HEK293 (cell line): ENCODE measurements at regions not wholly inside any gene's neighbourhood (a gene's known extent, or its start where the extent isn't known, plus 50 kb on each side); places are given as distances from the start of the nearest gene placed in this dataset.

Experiments used
- AEBP2 ChIP-seq: fragments of 450-650 bp; formaldehyde crosslinking; IDR thresholded peaks from 2 replicates; pipeline ENCODE4 v1.5.1; 2016; ENCODE audit warnings: missing biosample characterization, missing genetic modification characterization, borderline replicate concordance
- CTCF ChIP-seq: fragments of 450-650 bp; formaldehyde crosslinking; IDR thresholded peaks from 2 replicates; pipeline ENCODE4 v1.5.1; 2016; ENCODE audit warnings: missing biosample characterization, missing genetic modification characterization
- MEIS1 ChIP-seq: sonication (generic); formaldehyde crosslinking; IDR thresholded peaks from 2 replicates; pipeline ENCODE4 v1.8.1; 2022; ENCODE audit warnings: missing genetic modification reagents, mild to moderate bottlenecking, borderline replicate concordance
- SETDB1 ChIP-seq: IDR thresholded peaks from one replicate; pipeline ENCODE4 v1.6.1; 2017; ENCODE audit warnings: mild to moderate bottlenecking, low read length, moderate library complexity, mixed read lengths; ENCODE audit not compliant: insufficient read length
- TRIM28 ChIP-seq: IDR thresholded peaks from 2 replicates; pipeline ENCODE4 v1.6.1; 2011; ENCODE audit warnings: low read length, control low read depth, borderline replicate concordance
- ZBTB8A ChIP-seq: fragments of 450-650 bp; formaldehyde crosslinking; IDR thresholded peaks from 2 replicates; pipeline ENCODE4 v1.5.1; 2016; ENCODE audit warnings: missing biosample characterization, missing genetic modification characterization
- ZNF133 ChIP-seq: fragments of 450-650 bp; formaldehyde crosslinking; IDR thresholded peaks from 2 replicates; pipeline ENCODE4 v1.5.1; 2016; ENCODE audit warnings: missing biosample characterization, missing genetic modification characterization
- ZNF214 ChIP-seq: fragments of 450-650 bp; formaldehyde crosslinking; IDR thresholded peaks from 2 replicates; pipeline ENCODE4 v1.5.1; 2017; ENCODE audit warnings: missing biosample characterization, mild to moderate bottlenecking, missing genetic modification characterization, borderline replicate concordance
- ZNF354C ChIP-seq: fragments of 450-650 bp; formaldehyde crosslinking; IDR thresholded peaks from 2 replicates; pipeline ENCODE4 v1.5.1; 2016; ENCODE audit warnings: missing biosample characterization, missing genetic modification characterization, low read depth, borderline replicate concordance
- ZNF398 ChIP-seq: fragments of 450-650 bp; formaldehyde crosslinking; IDR thresholded peaks from 2 replicates; pipeline ENCODE4 v1.5.1; 2017; ENCODE audit warnings: missing biosample characterization, missing genetic modification characterization
- ZNF530 ChIP-seq: fragments of 450-650 bp; formaldehyde crosslinking; IDR thresholded peaks from 2 replicates; pipeline ENCODE4 v1.5.1; 2016; ENCODE audit warnings: low read depth, missing biosample characterization, missing genetic modification characterization
- ZNF645 ChIP-seq: fragments of 450-650 bp; formaldehyde crosslinking; IDR thresholded peaks from 2 replicates; pipeline ENCODE4; 2016; ENCODE audit warnings: missing biosample characterization, missing genetic modification characterization
- ZNF658 ChIP-seq: fragments of 450-650 bp; formaldehyde crosslinking; IDR thresholded peaks from 2 replicates; pipeline ENCODE4; 2016; ENCODE audit warnings: missing biosample characterization, missing genetic modification characterization
- ZNF76 ChIP-seq: fragments of 450-650 bp; formaldehyde crosslinking; IDR thresholded peaks from 2 replicates; pipeline ENCODE4; 2016; ENCODE audit warnings: low read depth, missing biosample characterization, missing genetic modification characterization, borderline replicate concordance

- TF ChIP-seq MEIS1 (CRISPR knock-in tag) (no peak), ZNF214 (tag by site-specific recombination) (no peak), CTCF (tag by site-specific recombination) (no peak), ZBTB8A (tag by site-specific recombination) (no peak), ZNF658 (tag by site-specific recombination) (no peak), TRIM28 (no peak), ZNF76 (tag by site-specific recombination) (no peak), SETDB1 (no peak), ZNF645 (tag by site-specific recombination) (no peak), ZNF530 (tag by site-specific recombination) (no peak), ZNF354C (tag by site-specific recombination) (no peak), AEBP2 (tag by site-specific recombination) (no peak), ZNF133 (tag by site-specific recombination) (no peak), ZNF398 (tag by site-specific recombination) (no peak)
Observed at GRCh38 chr3:71961378-71961777, 176.4 kb upstream of the PROK2 start.
